ENCODE measurements at regions not wholly inside any gene's neighbourhood (a gene's known extent, or its start where the extent isn't known, plus 50 kb on each side); places are given as distances from the start of the nearest gene placed in this dataset.

GRCh38 chr9:106020186-106020585 lies 325.8 kb downstream of the TMEM38B start:
- H3K27ac Mint-ChIP-seq = peak overlapping the region; percentile 63 to 95 (median 95); a peak in 6 of 7 replicates
- WGBS (ENCODE audit: extremely low coverage, insufficient read length, low lambda C conversion rate) = no CpG with 5 or more reads among the region's 2 CpGs

More at GRCh38 chr9:106020186-106020585, 325.8 kb downstream of the TMEM38B start:
- no peak for DNase-seq
- Histone ChIP-seq H3K79me1 (ENCODE audit: insufficient read depth, low read depth, low read length, poor library complexity, severe bottlenecking) (no peaks in the 10 kb centered on the region), H2BK12ac (ENCODE audit: insufficient read length, low read depth, low read length) (no peak overlapping the region), H2BK15ac (ENCODE audit: low read depth, low read length) (no peak overlapping the region), H3K23ac (ENCODE audit: insufficient read length, low read depth, low read length) (no peak overlapping the region), H3K4me1 (ENCODE audit: insufficient read depth, low read length) (peaks cover 7% of the 10 kb centered on the region), H3K9ac (ENCODE audit: extremely low read depth, insufficient read length, low read length) (no peak overlapping the region), H2AK5ac (ENCODE audit: insufficient read length, low read length) (no peak overlapping the region), H3K27ac (ENCODE audit: insufficient read length, low read depth, low read length) (no peak overlapping the region), H3T11ph (ENCODE audit: low read length) (no peak overlapping the region), H2BK20ac (ENCODE audit: low read depth, low read length, poor library complexity, severe bottlenecking) (no peak overlapping the region), H4K8ac (replicated peaks; ENCODE audit: insufficient read length, low read depth, low read length) (no peak overlapping the region), H4K5ac (ENCODE audit: insufficient read length, low read depth, low read length) (no peak overlapping the region), H3K4me2 (ENCODE audit: insufficient read depth, insufficient read length, low read length) (no peak overlapping the region), H2BK120ac (ENCODE audit: low read depth, low read length, poor library complexity, severe bottlenecking) (no peak overlapping the region), H3K4ac (ENCODE audit: low read depth, low read length) (no peak overlapping the region), H4K20me1 (ENCODE audit: control insufficient read depth, insufficient read depth, insufficient read length) (no peaks in the 10 kb centered on the region), H3K79me2 (ENCODE audit: insufficient read depth, low read length) (no peaks in the 10 kb centered on the region), H2BK5ac (ENCODE audit: insufficient read length, low read length) (no peak overlapping the region), H3K9me3 (ENCODE audit: control insufficient read depth, low read depth, low read length) (no peaks in the 10 kb centered on the region), H4K91ac (ENCODE audit: insufficient read length, low read depth, low read length) (no peak overlapping the region), H3K18ac (ENCODE audit: insufficient read length, low read depth, low read length) (no peak overlapping the region), H2AFZ (ENCODE audit: low read length) (no peak overlapping the region), H3K27me3 (ENCODE audit: insufficient read depth, low read length) (no peaks in the 10 kb centered on the region), H3K56ac (ENCODE audit: insufficient read length, low read depth, low read length) (no peak overlapping the region), H3K23me2 (ENCODE audit: insufficient read length, low read depth, low read length, poor library complexity, severe bottlenecking) (no peaks in the 10 kb centered on the region), H3K14ac (ENCODE audit: insufficient read depth, low read length) (no peak overlapping the region)
- Mint-ChIP-seq H3K4me1 (peaks cover 45 to 52% of the 10 kb centered on the region in 2 experiments), H3K9me3 (no peaks in the 10 kb centered on the region), H3K4me3 (no peak overlapping the region; a peak in 1 of 5 replicates), H3K36me3 (ENCODE audit: insufficient read depth in 1 of 3, low read depth in 3 of 3) (peaks cover 0 to 2% (median 0%) of the 10 kb centered on the region in 3 experiments; a peak in 3 of 7 replicates), H3K27me3 (ENCODE audit: low read depth) (no peaks in the 10 kb centered on the region)
- no peak for TF ChIP-seq CTCF (conservative IDR thresholded peaks at IDR 0.05)

Measured in H9 (cell line).